LNCAP (cell line): ENCODE measurements at regions not wholly inside any gene's neighbourhood (a gene's known extent, or its start where the extent isn't known, plus 50 kb on each side); places are given as distances from the start of the nearest gene placed in this dataset.

Experiments used
- TF ChIP-seq, protein P1 (sequence below): fragments of 450-650 bp; IDR thresholded peaks from 2 replicates; pipeline ENCODE4 v1.5.1; 2017; ENCODE audit warnings: mild to moderate bottlenecking

DNA sequence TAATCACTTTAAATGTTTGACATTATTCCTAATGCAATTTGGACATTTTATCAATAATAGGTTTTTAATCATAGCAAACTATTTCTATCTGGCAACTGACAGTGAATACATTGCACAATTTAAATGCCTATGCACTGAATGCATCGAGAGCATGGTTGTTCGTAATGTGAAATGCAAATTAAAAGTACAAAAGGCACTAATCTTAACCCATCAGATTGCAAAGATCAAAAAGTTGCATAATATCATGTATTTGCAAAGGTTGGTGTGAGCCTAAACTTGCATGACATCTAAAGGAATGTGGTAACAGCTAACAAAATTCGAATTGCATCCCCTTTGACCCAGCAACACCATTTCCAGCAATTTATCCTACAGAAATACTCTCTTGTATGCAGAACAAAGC is 469.9 kb upstream of the IRAK1BP1 start:
- TF ChIP-seq, protein P1, sequence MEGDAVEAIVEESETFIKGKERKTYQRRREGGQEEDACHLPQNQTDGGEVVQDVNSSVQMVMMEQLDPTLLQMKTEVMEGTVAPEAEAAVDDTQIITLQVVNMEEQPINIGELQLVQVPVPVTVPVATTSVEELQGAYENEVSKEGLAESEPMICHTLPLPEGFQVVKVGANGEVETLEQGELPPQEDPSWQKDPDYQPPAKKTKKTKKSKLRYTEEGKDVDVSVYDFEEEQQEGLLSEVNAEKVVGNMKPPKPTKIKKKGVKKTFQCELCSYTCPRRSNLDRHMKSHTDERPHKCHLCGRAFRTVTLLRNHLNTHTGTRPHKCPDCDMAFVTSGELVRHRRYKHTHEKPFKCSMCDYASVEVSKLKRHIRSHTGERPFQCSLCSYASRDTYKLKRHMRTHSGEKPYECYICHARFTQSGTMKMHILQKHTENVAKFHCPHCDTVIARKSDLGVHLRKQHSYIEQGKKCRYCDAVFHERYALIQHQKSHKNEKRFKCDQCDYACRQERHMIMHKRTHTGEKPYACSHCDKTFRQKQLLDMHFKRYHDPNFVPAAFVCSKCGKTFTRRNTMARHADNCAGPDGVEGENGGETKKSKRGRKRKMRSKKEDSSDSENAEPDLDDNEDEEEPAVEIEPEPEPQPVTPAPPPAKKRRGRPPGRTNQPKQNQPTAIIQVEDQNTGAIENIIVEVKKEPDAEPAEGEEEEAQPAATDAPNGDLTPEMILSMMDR: no peak

GRCh38 chr6:78398292-78398691 is 469.1 kb upstream of the IRAK1BP1 start:
- TF ChIP-seq, protein P1: no peak

DNA sequence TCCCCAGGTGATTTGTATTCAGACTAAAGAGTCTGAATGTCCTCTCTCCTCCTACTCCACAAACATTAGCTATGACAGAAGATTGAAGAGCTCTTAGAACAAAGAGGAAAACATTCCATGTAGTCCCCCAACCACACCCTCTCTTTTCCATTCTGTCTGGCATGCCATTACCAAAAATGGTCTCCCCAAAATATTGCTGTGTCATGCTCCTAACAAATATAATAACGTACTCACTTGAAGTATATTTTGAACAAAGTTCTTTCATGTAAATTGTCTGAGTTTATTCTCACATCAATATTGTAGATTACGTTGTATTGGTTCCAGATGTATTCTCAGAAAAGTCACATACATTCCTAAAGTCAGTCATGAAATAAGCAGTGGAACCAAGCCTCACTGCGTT is 467.3 kb upstream of the IRAK1BP1 start:
- TF ChIP-seq, protein P1: no peak

DNA sequence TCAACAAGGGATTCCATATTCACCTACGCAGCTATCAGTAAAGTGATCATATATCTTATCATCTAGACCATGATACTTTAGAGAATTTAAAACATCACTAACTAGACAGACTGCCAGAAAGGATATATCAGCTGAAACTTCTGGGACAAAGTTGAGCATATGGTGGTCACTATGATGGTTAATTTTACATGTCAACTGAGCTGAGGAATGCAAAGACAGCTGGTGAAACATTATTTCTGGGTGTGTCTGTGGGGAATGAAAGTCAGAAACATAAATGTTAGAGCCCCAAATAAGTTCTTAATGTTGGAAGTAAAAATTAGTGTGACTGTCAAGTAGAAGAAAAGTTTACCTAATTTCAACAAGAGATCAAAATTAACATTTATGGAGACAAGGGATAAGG is 440.0 kb upstream of the IRAK1BP1 start:
- TF ChIP-seq, protein P1: no peak

- TF ChIP-seq, protein P1: no peak
These were observed 436.8 kb upstream of the IRAK1BP1 start for GRCh38 chr6:78430521-78430920.

- TF ChIP-seq, protein P1: no peak
These were observed 431.7 kb upstream of the IRAK1BP1 start for GRCh38 chr6:78435671-78436070.

GRCh38 chr6:78436335-78436734 is 431.0 kb upstream of the IRAK1BP1 start:
- TF ChIP-seq, protein P1: peak; percentile 32; the same call in 1 of the 2 replicates

DNA sequence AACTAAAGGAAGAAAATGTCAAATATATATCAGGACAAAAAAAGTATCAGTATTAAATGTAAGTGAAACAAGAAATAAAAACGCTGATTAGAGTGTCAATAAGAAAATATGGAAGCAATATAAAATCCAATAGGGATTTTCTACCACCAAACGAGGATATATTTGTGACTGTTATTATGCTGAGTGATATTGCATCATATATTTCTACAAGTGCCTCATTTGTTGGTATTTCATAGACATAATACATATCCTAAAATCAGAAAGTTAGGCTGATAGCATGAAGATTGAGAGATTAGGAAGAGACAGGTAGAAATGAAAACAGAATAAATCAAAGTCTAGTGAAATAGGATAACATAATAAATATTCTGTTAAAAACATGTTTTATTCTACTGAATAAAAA is 429.2 kb upstream of the IRAK1BP1 start:
- TF ChIP-seq, protein P1: no peak
